Kidney glomerular epithelial cell (primary cell): ENCODE measurements at regions not wholly inside any gene's neighbourhood (a gene's known extent, or its start where the extent isn't known, plus 50 kb on each side); places are given as distances from the start of the nearest gene placed in this dataset.

ENCODE experiments used
- DNase-seq: peaks from one replicate; lab custom pipeline; 2025; lab: John Stamatoyannopoulos, UW

GRCh38 chr9:92185681-92186080, 70.5 kb upstream of the SPTLC1 start:
- no peak for DNase-seq

- no peak for DNase-seq
Measured at GRCh38 chr9:92185096-92185495, 69.9 kb upstream of the SPTLC1 start.

- DNase-seq = no peak
Measured at GRCh38 chr9:92184041-92184564, 68.9 kb upstream of the SPTLC1 start.

- no peak for DNase-seq
Measured at GRCh38 chr9:92183449-92183848, 68.2 kb upstream of the SPTLC1 start.

GRCh38 chr9:92181296-92181695, 66.1 kb upstream of the SPTLC1 start:
- no peak for DNase-seq

GRCh38 chr9:92180669-92181181, 65.5 kb upstream of the SPTLC1 start:
- DNase-seq = no peak

- no peak for DNase-seq
Measured at GRCh38 chr9:92180002-92180400, 64.8 kb upstream of the SPTLC1 start.

GRCh38 chr9:92179286-92180001, 64.2 kb upstream of the SPTLC1 start:
- no peak for DNase-seq

GRCh38 chr9:92177591-92177990, 62.4 kb upstream of the SPTLC1 start:
- no peak for DNase-seq

GRCh38 chr9:92176800-92177185, 61.6 kb upstream of the SPTLC1 start:
- no peak for DNase-seq

GRCh38 chr9:92176068-92176799, 61.0 kb upstream of the SPTLC1 start:
- no peak for DNase-seq

- DNase-seq = no peak
Measured at GRCh38 chr9:92175441-92175840, 60.2 kb upstream of the SPTLC1 start.

- DNase-seq = no peak
Measured at GRCh38 chr9:92173318-92173717, 58.1 kb upstream of the SPTLC1 start.

GRCh38 chr9:92171822-92172221, 56.6 kb upstream of the SPTLC1 start:
- DNase-seq = no peak

GRCh38 chr9:92171281-92171680, 56.1 kb upstream of the SPTLC1 start:
- no peak for DNase-seq

- no peak for DNase-seq
Measured at GRCh38 chr9:92170848-92171247, 55.6 kb upstream of the SPTLC1 start.

GRCh38 chr9:92165484-92165883, 50.3 kb upstream of the SPTLC1 start:
- no peak for DNase-seq
